ENCODE measurements at regions not wholly inside any gene's neighbourhood (a gene's known extent, or its start where the extent isn't known, plus 50 kb on each side); places are given as distances from the start of the nearest gene placed in this dataset.
A peak's percentile ranks its signal among the peaks of the same experiment; 100 is the strongest.

DNA sequence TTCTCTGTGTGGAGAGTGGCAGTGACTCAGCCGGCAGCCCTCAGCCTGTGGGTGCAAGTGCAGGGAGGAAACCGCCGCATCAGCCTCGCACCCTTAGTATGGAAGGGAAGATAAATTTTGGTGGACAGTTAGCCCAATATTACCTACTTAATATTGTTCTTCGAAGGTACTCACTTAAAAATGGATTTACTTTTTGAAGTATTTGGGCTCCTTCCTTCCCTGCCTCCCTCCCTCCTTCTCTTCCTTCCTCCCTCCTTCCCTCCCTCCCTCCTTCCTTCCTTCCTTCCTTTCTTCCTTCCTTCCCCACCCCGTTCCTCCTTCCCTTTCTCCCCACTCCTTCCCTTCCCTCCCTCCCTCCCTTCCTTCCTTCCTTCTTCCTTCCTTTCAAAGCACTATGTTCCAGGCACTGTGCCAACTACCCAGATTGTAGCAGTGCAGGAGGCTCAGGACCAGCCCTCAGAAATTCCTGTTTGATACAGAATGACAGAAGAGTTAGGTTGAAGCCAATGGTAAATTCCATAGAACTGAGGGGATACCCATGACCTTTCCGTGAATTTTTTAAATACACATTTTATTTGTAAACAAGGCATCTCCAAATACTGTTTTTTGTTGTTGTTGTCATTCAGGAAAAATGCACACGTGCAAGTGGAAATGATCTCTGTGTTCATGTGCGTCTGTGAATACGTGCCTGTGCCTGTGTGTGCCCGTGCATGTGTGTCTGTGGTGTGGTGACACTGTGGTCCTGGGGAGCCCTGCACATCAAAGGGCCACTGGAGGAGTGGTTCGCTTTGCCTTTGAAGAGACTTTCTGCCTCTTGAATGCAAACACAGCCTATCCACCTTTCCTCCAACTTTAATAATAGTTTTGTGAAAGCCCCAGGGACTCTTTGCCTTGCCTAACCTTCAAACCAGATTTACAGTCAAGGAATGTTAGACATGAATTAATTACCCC, 141.7 kb downstream of the EDN3 start:
- peaks cover 9 to 50% of the 10 kb centered on the region in 2 experiments; a peak in 3 of 4 replicates for H3K4me1 ChIP-seq (ENCODE audit: control insufficient read depth in 1 of 2, insufficient read depth in 2 of 2, low read depth in 1 of 2, low read length in 1 of 2)
- no peaks in the 10 kb centered on the region for H3K9me3 ChIP-seq
- no peaks in the 10 kb centered on the region for H4K20me1 ChIP-seq (ENCODE audit: insufficient read depth)
- no peak overlapping the region for H3K9ac ChIP-seq
- TF ChIP-seq, protein P1, sequence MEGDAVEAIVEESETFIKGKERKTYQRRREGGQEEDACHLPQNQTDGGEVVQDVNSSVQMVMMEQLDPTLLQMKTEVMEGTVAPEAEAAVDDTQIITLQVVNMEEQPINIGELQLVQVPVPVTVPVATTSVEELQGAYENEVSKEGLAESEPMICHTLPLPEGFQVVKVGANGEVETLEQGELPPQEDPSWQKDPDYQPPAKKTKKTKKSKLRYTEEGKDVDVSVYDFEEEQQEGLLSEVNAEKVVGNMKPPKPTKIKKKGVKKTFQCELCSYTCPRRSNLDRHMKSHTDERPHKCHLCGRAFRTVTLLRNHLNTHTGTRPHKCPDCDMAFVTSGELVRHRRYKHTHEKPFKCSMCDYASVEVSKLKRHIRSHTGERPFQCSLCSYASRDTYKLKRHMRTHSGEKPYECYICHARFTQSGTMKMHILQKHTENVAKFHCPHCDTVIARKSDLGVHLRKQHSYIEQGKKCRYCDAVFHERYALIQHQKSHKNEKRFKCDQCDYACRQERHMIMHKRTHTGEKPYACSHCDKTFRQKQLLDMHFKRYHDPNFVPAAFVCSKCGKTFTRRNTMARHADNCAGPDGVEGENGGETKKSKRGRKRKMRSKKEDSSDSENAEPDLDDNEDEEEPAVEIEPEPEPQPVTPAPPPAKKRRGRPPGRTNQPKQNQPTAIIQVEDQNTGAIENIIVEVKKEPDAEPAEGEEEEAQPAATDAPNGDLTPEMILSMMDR (IDR thresholded peaks at IDR 0.05), result no peak
- TF ChIP-seq NFIC (IDR thresholded peaks at IDR 0.05; ENCODE audit: borderline replicate concordance), result no peak
- TF ChIP-seq SMC3 (IDR thresholded peaks at IDR 0.05; ENCODE audit: low read depth, low read length), result no peak
- TF ChIP-seq FOSL2 (IDR thresholded peaks at IDR 0.05; ENCODE audit: borderline replicate concordance, low read depth), result no peak
- no peak for TF ChIP-seq TEAD4 (IDR thresholded peaks at IDR 0.05; ENCODE audit: borderline replicate concordance, insufficient read depth)
- no peaks in the 10 kb centered on the region for H3K36me3 ChIP-seq (replicated peaks in 1 of 2; ENCODE audit: control insufficient read depth in 1 of 2, insufficient read depth in 2 of 2, low read length in 1 of 2)
- no peaks in the 10 kb centered on the region for H3K9me2 ChIP-seq
- no peaks in the 10 kb centered on the region for H3K27me3 ChIP-seq (ENCODE audit: insufficient read depth)
- no peaks in the 10 kb centered on the region for H3F3A ChIP-seq (replicated peaks; ENCODE audit: insufficient read depth)
- peak; percentile 44 for DNase-seq
- CTCF ChIA-PET, result interaction anchor here (1.1 to 2.6 kb wide), 5 partner anchors 8 to 54 kb away, joined by 6 to 15 read pairs (median 7); no protein-coding TSS in a partner anchor
- H3K4me3 ChIP-seq (ENCODE audit: low read depth in 2 of 2, low read length in 1 of 2), result no peak overlapping the region
- no peak overlapping the region for H2AFZ ChIP-seq (ENCODE audit: low read depth)
- H3K27ac ChIP-seq (ENCODE audit: low read depth in 2 of 2, low read length in 1 of 2), result peak overlapping the region in 1 of 2 experiments; percentile 58; a peak in 1 of 4 replicates
- POLR2A ChIA-PET, result no interaction called here
- 76% methylated on average over 11 of the region's 12 CpGs for WGBS (ENCODE audit: low lambda C conversion rate)
- H3K4me2 ChIP-seq, result no peak overlapping the region
- no peaks in the 10 kb centered on the region for H3K79me2 ChIP-seq (ENCODE audit: insufficient read depth)

DNA sequence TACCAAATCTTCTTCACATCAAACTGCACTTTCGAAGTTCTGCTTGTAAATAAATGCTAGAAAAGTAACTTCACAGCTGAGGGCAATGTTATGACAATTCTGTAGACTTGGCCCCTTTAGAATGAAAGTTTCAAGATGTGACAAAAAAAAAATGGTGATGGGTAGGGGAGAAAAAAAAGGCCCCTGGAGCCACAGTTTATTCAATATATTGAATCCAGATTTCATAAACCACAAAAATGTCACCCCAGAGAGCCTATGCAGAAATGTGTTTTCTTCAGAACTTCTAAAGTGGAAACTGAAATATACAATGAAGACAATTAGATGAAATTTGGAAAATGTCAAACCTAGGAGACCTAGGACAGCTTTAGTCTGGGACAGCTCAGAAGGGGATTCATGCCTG, 143.1 kb downstream of the EDN3 start:
- Histone ChIP-seq H3K4me1 (ENCODE audit: control insufficient read depth in 1 of 2, insufficient read depth in 2 of 2, low read depth in 1 of 2, low read length in 1 of 2) (peaks cover 9 to 39% of the 10 kb centered on the region in 2 experiments; a peak in 2 of 4 replicates), H3K9ac (no peak overlapping the region), H3K27ac (ENCODE audit: low read depth in 2 of 2, low read length in 1 of 2) (no peak overlapping the region), H3K9me3 (no peaks in the 10 kb centered on the region), H3K4me2 (no peak overlapping the region), H4K20me1 (ENCODE audit: insufficient read depth) (no peaks in the 10 kb centered on the region), H3K9me2 (no peaks in the 10 kb centered on the region), H3K27me3 (ENCODE audit: insufficient read depth) (no peaks in the 10 kb centered on the region), H2AFZ (ENCODE audit: low read depth) (no peak overlapping the region), H3K4me3 (ENCODE audit: low read depth in 2 of 2, low read length in 1 of 2) (no peak overlapping the region), H3K36me3 (replicated peaks in 1 of 2; ENCODE audit: control insufficient read depth in 1 of 2, insufficient read depth in 2 of 2, low read length in 1 of 2) (no peaks in the 10 kb centered on the region), H3F3A (replicated peaks; ENCODE audit: insufficient read depth) (peaks cover 10% of the 10 kb centered on the region), H3K79me2 (ENCODE audit: insufficient read depth) (no peaks in the 10 kb centered on the region)
- ChIA-PET POLR2A (no interaction called here), CTCF (interaction anchor here (0.6 to 2.6 kb wide), 5 partner anchors 12 to 198 kb away, joined by 3 to 15 read pairs (median 6); no protein-coding TSS in a partner anchor)
- TF ChIP-seq TCF12 (IDR thresholded peaks at IDR 0.05) (peak; percentile 55), JUND (IDR thresholded peaks at IDR 0.05) (no peak), NRF1 (IDR thresholded peaks at IDR 0.05; ENCODE audit: low read depth, low read length) (no peak), NFIC (IDR thresholded peaks at IDR 0.05; ENCODE audit: borderline replicate concordance) (no peak), RCOR1 (IDR thresholded peaks at IDR 0.05; ENCODE audit: low read length) (no peak), RAD21 (IDR thresholded peaks at IDR 0.05; ENCODE audit: low read length) (no peak), RFX5 (IDR thresholded peaks at IDR 0.05; ENCODE audit: low read length) (no peak)
- WGBS (ENCODE audit: low lambda C conversion rate), result 34% methylated on average over 1 of the region's 1 CpG
- DNase-seq, result no peak
